GM06990 (cell line): ENCODE measurements at regions not wholly inside any gene's neighbourhood (a gene's known extent, or its start where the extent isn't known, plus 50 kb on each side); places are given as distances from the start of the nearest gene placed in this dataset.

Experiments
- DNase-seq: peaks from one replicate; pipeline ENCODE4 v3.0.0-alpha.2; 2011; ENCODE audit not compliant: insufficient read length; ENCODE audit errors: extremely low read depth
- H3K27me3 ChIP-seq: replicated peaks from 2 replicates; pipeline ENCODE4 v1.6.0; 2011; ENCODE audit warnings: low read length; ENCODE audit not compliant: control insufficient read depth, insufficient read depth
- H3K36me3 ChIP-seq: 2 replicates; pipeline ENCODE4 v1.5.1; 2011; ENCODE audit warnings: low read length; ENCODE audit not compliant: control insufficient read depth, insufficient read depth
- H3K4me3 ChIP-seq: replicated peaks from 2 replicates; pipeline ENCODE4 v1.5.1; 2011; ENCODE audit warnings: low read depth, mild to moderate bottlenecking, control low read depth, low read length
- TF ChIP-seq, protein P1 (sequence below): IDR thresholded peaks from 2 replicates; pipeline ENCODE4 v1.5.1; 2011; ENCODE audit warnings: low read length, control low read depth, mild to moderate bottlenecking, inconsistent platforms; ENCODE audit not compliant: insufficient read depth, poor library complexity, severe bottlenecking

DNA sequence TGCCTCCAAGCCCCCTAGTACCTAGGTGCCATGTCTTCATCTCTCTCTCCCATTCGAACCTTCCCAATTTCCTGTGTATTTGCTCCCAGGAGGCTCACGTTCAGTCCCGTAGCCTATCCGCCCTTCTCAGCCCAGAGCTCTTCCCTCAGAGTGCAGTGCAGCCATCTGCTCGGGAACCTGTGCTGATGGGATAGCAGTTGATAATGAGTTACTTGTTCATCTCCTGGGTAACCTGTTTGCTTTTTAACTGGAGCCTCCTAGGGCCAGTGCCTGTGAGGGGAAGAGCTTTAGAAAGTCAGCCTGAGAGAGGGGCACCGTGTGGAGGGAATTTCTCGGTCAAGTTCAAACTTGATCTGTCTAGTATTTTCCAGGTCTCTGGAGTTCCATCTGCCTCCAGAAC, 229.8 kb upstream of the IL12B start:
- Histone ChIP-seq H3K27me3 (no peaks in the 10 kb centered on the region), H3K4me3 (no peak overlapping the region), H3K36me3 (no peaks in the 10 kb centered on the region)
- no peak for DNase-seq
- TF ChIP-seq, protein P1, sequence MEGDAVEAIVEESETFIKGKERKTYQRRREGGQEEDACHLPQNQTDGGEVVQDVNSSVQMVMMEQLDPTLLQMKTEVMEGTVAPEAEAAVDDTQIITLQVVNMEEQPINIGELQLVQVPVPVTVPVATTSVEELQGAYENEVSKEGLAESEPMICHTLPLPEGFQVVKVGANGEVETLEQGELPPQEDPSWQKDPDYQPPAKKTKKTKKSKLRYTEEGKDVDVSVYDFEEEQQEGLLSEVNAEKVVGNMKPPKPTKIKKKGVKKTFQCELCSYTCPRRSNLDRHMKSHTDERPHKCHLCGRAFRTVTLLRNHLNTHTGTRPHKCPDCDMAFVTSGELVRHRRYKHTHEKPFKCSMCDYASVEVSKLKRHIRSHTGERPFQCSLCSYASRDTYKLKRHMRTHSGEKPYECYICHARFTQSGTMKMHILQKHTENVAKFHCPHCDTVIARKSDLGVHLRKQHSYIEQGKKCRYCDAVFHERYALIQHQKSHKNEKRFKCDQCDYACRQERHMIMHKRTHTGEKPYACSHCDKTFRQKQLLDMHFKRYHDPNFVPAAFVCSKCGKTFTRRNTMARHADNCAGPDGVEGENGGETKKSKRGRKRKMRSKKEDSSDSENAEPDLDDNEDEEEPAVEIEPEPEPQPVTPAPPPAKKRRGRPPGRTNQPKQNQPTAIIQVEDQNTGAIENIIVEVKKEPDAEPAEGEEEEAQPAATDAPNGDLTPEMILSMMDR = no peak

GRCh38 chr5:159564031-159564430, 233.7 kb upstream of the IL12B start:
- Histone ChIP-seq H3K4me3 (no peak overlapping the region), H3K27me3 (no peaks in the 10 kb centered on the region), H3K36me3 (no peaks in the 10 kb centered on the region)
- TF ChIP-seq, protein P1 = no peak
- no peak for DNase-seq

- DNase-seq = no peak
Measured at GRCh38 chr5:159566832-159567231, 236.5 kb upstream of the IL12B start.

GRCh38 chr5:159567461-159567860, 237.2 kb upstream of the IL12B start:
- no peak for DNase-seq
- no peak overlapping the region for H3K4me3 ChIP-seq
- TF ChIP-seq, protein P1 = no peak

More at GRCh38 chr5:159566832-159567231, 236.5 kb upstream of the IL12B start:
- Histone ChIP-seq H3K27me3 (no peaks in the 10 kb centered on the region), H3K4me3 (no peak overlapping the region), H3K36me3 (no peaks in the 10 kb centered on the region)
- TF ChIP-seq, protein P1 = no peak

DNA sequence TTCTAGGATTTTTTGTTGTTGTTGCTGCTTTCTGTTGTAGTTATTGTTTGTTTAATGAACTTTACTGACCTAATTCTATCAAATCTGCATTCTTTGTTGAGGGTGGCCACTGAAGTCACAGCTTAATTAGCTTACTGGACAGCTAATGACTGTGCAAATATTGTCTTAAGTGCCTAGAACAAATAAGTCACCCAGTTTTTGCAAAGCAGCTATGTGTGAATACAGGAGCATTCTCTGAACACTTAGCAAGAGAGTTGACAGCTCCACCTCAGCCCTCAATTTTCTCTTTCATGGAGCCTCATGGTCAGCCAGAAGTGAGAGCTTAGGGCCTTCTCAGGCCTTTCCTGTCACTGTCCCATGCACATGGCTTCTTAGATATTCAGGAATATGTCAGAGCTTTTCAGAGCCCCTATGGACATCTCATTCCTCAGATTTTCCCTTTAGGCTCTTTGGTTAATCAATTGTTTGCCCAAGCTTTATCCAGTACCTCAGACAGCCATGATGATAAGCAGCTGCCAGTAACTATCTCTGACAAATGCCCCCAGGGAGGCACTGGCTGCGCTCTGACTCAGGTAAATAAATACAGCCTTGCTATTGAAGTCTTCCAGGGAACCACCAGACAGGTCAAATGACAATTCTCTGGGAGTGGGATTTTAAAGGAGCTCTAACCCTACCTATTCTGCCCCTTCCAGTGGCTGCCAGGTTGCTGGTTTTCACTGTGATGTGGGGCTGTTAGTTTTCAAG, 241.4 kb upstream of the IL12B start:
- Histone ChIP-seq H3K27me3 (no peaks in the 10 kb centered on the region), H3K36me3 (no peaks in the 10 kb centered on the region), H3K4me3 (no peak overlapping the region)
- no peak for DNase-seq
- TF ChIP-seq, protein P1 = no peak

More at GRCh38 chr5:159567461-159567860, 237.2 kb upstream of the IL12B start:
- Histone ChIP-seq H3K36me3 (no peaks in the 10 kb centered on the region), H3K27me3 (no peaks in the 10 kb centered on the region)
